NT2/D1 (cell line): ENCODE measurements at regions not wholly inside any gene's neighbourhood (a gene's known extent, or its start where the extent isn't known, plus 50 kb on each side); places are given as distances from the start of the nearest gene placed in this dataset.
A peak's percentile ranks its signal among the peaks of the same experiment; 100 is the strongest.

ENCODE experiments used
- DNase-seq: peaks from one replicate; pipeline ENCODE4 v3.0.0-alpha.2; 2011; ENCODE audit warnings: low read depth, low spot score
- H3K27me3 ChIP-seq: 2 replicates; pipeline ENCODE4 v1.6.0; 2011; ENCODE audit warnings: mild to moderate bottlenecking; ENCODE audit not compliant: insufficient read length, insufficient read depth
- H3K36me3 ChIP-seq: 2 replicates; pipeline ENCODE4 v1.6.1; 2011; ENCODE audit warnings: mild to moderate bottlenecking, low read length, mixed read lengths; ENCODE audit not compliant: insufficient read depth, insufficient read length
- H3K4me1 ChIP-seq: 2 replicates; pipeline ENCODE4 v1.5.1; 2011; ENCODE audit not compliant: insufficient read depth, insufficient read length
- H3K4me3 ChIP-seq: 2 replicates; pipeline ENCODE4 v1.5.1; 2011; ENCODE audit warnings: low read depth; ENCODE audit not compliant: insufficient read length
- H3K9ac ChIP-seq: 2 replicates; pipeline ENCODE4 v1.6.0; 2011; ENCODE audit warnings: low read depth; ENCODE audit not compliant: insufficient read length
- H3K9me3 ChIP-seq: 2 replicates; pipeline ENCODE4 v1.5.1; 2011; ENCODE audit warnings: mild to moderate bottlenecking, low read length; ENCODE audit not compliant: insufficient read depth
- SUZ12 ChIP-seq: IDR thresholded peaks from 2 replicates; pipeline ENCODE4 v1.6.1; 2011; ENCODE audit not compliant: insufficient read length, insufficient read depth; ENCODE audit errors: extremely low read depth
- YY1 ChIP-seq: IDR thresholded peaks from 2 replicates; pipeline ENCODE4 v1.6.1; 2011; ENCODE audit not compliant: insufficient read length, insufficient read depth
- ZNF274 ChIP-seq: IDR thresholded peaks from 2 replicates; pipeline ENCODE4 v1.6.1; 2011; ENCODE audit warnings: mild to moderate bottlenecking, low read depth, low read length

DNA sequence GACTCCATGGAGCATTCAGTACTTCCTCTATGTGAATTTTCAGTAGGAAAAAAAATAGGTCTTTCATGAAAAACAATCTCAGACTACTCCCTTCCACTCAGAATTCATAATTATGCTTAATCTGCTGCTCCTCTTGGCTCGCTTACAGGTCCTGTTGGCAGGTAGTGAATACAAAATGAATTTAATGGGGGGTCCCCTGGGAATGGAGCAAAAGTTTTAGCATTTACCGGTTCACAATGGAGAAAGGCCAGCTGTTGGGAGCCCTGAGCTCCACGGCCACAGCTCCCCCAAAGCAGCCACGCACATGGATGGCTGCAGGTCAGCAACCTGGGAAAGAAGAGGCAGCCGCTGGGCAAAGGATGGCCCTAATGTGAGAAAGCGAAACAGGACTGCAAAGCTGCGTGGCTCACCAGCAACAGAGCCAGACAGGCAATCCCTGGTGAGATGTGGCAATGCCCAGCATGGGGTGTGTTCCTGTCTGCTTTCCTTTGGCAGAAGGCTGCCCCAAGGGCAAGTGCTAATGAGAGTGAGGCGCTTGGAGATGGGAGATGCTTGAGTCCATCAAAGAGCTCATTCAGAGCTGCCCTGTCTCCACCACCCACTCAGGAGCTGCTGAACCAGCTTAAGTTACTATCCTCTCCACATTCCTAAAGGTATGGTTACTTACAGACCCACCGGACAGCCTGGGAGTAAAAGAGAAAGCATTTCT, 447.4 kb downstream of the EPHA4 start:
- no peaks in the 10 kb centered on the region for H3K4me1 ChIP-seq
- H3K36me3 ChIP-seq = no peaks in the 10 kb centered on the region
- no peak overlapping the region for H3K9ac ChIP-seq
- peaks cover 44% of the 10 kb centered on the region for H3K27me3 ChIP-seq
- DNase-seq = peak; percentile 43
- H3K4me3 ChIP-seq = no peak overlapping the region
- peaks cover 28% of the 10 kb centered on the region for H3K9me3 ChIP-seq
- no peak for TF ChIP-seq SUZ12
- no peak for TF ChIP-seq YY1
- no peak for TF ChIP-seq ZNF274

DNA sequence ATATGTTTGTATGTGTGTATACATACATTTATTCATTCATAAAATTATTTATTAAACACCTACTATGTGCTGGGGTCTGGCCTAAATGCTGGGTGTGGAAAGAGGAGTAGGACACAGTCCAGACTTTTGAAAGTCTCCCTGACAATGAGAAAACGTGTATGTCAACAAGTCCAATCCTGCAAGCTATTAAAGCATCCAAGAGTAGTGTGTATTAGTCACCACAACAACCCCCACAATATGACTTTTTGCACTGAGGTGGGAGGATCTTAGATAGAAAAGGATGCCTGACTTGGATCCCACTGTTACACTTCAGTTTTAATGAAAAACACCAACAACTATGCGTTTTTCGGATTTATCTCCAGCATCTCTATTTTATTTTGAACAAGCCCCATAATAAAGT, 446.4 kb downstream of the EPHA4 start:
- DNase-seq = no peak
- peaks cover 44% of the 10 kb centered on the region for H3K27me3 ChIP-seq
- H3K9me3 ChIP-seq = peaks cover 28% of the 10 kb centered on the region
- no peak for TF ChIP-seq ZNF274
- TF ChIP-seq YY1 = no peak
- TF ChIP-seq SUZ12 = no peak
- no peak overlapping the region for H3K9ac ChIP-seq
- H3K4me1 ChIP-seq = no peaks in the 10 kb centered on the region
- H3K36me3 ChIP-seq = no peaks in the 10 kb centered on the region
- no peak overlapping the region for H3K4me3 ChIP-seq

DNA sequence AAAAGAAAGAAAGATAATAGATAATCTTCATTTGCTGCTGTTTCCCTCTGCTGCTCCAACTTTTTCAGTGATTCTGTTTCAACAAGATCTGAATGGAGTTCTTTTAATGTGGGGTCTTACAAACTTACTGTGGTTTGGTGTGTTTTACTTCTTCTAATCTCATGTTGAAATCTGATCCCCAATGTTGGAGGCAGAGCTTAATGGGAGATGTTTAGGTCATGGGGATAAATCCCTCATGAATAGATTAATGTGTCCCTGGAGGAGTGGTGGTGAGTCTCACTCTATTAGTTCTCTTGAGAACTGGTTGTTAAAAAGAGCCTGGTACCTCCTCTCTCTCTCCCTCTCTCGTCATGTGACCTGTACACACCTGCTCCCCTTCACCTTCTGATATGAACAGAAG, 442.4 kb downstream of the EPHA4 start:
- no peaks in the 10 kb centered on the region for H3K36me3 ChIP-seq

DNA sequence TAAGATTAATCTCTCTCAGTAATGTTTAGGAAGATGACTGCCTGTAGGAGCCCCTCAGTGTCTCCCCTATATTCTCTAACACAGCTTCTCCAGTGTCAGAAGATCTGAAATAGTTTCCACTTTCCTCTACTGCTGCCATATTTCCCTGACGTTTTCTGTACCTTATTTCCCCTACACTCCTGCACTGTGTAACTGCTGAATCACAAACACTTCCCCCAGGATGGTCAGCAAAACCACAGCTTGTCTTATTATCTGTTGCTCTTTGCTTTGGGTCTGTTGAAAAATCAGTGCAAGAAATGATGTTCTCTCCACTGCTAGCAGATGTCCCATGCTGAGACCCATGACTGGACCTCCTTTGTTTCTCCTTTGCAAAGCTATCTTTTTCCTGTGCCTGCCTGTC, 441.7 kb downstream of the EPHA4 start:
- TF ChIP-seq ZNF274 (no peak), YY1 (no peak), SUZ12 (no peak)
- H3K9ac ChIP-seq = no peak overlapping the region
- peaks cover 24% of the 10 kb centered on the region for H3K27me3 ChIP-seq

More for the DNA sequence above, 442.4 kb downstream of the EPHA4 start:
- no peak for TF ChIP-seq SUZ12
- no peak for TF ChIP-seq ZNF274
- TF ChIP-seq YY1 = no peak
- Histone ChIP-seq H3K9me3 (peaks cover 28% of the 10 kb centered on the region), H3K4me1 (no peaks in the 10 kb centered on the region), H3K27me3 (peaks cover 24% of the 10 kb centered on the region), H3K4me3 (no peak overlapping the region), H3K9ac (no peak overlapping the region)
- no peak for DNase-seq

DNA sequence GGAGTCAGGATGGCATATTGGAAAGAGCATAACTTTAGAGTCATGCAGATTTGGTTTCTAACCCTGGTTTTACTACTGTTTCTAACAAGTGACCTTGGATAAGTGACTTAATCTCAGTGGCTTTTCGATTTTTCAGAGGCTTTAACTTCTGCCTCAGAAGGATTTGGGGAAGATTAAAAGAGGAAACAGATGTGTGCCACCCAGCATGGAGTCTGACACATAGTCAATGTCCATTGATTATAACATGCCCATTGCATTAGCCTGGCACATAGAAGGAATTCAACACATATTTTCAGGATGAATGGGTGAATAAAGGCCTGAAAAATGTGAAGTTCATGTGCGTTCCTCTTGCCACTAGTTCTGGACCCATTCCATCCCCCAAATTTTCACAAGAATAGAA, 438.2 kb downstream of the EPHA4 start:
- no peak overlapping the region for H3K4me3 ChIP-seq
- peaks cover 4% of the 10 kb centered on the region; the same call in 1 of the 2 replicates for H3K9me3 ChIP-seq
- no peak overlapping the region for H3K9ac ChIP-seq
- no peaks in the 10 kb centered on the region for H3K4me1 ChIP-seq
- no peaks in the 10 kb centered on the region for H3K36me3 ChIP-seq
- DNase-seq = no peak
- TF ChIP-seq SUZ12 (no peak), YY1 (no peak), ZNF274 (no peak)
- H3K27me3 ChIP-seq = no peaks in the 10 kb centered on the region

More for the DNA sequence above, 441.7 kb downstream of the EPHA4 start:
- Histone ChIP-seq H3K4me1 (no peaks in the 10 kb centered on the region), H3K9me3 (peaks cover 28% of the 10 kb centered on the region), H3K4me3 (no peak overlapping the region), H3K36me3 (no peaks in the 10 kb centered on the region)
- no peak for DNase-seq

DNA sequence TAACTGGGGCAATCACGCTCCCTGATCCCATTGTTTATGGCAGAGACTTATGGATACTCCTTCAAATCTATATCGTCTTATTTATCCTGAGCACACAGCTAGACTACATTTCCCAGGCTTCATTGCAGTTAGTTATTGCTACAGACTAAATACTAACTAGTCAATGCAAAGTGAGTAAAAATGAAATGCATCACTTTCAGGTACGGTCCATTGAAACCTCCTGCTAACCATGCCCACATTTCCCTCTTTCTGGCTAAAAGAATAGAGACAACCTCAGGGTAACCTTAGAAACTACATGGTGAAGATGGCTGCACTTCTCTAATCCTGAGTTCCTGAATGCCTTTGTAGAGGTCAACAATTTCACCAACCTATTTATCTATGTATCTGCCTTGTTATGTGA, 437.4 kb downstream of the EPHA4 start:
- H3K27me3 ChIP-seq = no peaks in the 10 kb centered on the region
- no peak overlapping the region for H3K4me3 ChIP-seq
- H3K9ac ChIP-seq = no peak overlapping the region
- no peaks in the 10 kb centered on the region for H3K4me1 ChIP-seq
- no peaks in the 10 kb centered on the region for H3K36me3 ChIP-seq
- no peaks in the 10 kb centered on the region for H3K9me3 ChIP-seq
- TF ChIP-seq ZNF274 (no peak), SUZ12 (no peak), YY1 (no peak)
- no peak for DNase-seq

DNA sequence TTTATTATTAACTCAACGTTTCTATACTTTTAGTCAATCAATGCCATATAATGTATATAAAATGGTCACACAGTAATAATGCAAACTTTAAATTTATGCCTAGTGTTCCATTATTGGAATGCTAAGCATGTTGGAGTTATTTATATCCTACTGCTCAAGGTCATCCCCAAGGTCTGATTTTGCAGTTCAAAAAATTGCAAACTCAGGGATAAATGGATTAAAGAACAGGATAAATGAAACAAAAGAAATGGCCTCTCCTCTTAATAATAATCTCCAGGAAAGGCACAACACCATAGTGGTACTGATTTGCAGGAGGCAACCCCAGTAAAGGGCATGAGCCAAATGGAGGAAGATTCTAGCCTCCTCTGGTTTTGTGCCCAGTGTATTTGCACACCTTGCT, 436.4 kb downstream of the EPHA4 start:
- Histone ChIP-seq H3K9ac (no peak overlapping the region), H3K36me3 (no peaks in the 10 kb centered on the region), H3K4me1 (no peaks in the 10 kb centered on the region), H3K4me3 (no peak overlapping the region), H3K27me3 (no peaks in the 10 kb centered on the region), H3K9me3 (no peaks in the 10 kb centered on the region)
- DNase-seq = no peak
- TF ChIP-seq YY1 (no peak), SUZ12 (no peak), ZNF274 (no peak)
